ENCODE measurements at regions not wholly inside any gene's neighbourhood (a gene's known extent, or its start where the extent isn't known, plus 50 kb on each side); places are given as distances from the start of the nearest gene placed in this dataset.

DNA sequence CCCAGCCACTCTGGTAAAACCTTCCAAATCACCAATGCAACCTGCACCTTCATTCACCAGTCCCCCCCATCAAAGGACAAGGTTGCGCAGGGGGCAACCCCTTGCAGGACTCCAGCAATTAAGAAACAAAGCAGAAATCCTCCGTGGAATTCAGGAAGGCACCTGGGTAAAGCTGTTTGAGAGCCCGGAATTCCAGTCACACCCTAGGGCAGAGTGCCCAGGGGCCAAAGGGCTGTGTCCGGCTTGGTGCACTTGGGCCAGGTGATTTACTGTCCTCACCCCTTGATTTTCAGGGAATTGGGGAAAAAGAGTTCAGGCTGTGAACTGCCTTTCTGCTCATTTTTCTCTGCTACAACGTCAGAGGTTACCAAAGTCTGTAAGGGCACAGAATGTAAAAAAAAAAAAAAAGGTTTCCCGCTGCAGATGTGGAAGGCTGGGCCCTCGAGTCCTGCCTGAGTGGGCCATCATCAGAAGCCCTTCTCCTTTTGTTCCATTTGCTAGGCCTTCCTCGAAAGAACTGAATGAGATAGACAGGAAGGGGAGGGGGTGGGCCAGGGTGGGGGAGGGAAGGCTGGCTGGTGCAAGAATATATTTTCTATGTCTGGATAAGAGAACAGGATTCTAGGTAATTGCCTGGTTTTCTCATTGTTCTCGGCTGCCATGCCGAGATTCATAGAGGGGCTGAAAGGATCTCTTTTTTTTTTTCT lies 266.5 kb upstream of the PSMD7 start:
- no peak for DNase-seq

DNA sequence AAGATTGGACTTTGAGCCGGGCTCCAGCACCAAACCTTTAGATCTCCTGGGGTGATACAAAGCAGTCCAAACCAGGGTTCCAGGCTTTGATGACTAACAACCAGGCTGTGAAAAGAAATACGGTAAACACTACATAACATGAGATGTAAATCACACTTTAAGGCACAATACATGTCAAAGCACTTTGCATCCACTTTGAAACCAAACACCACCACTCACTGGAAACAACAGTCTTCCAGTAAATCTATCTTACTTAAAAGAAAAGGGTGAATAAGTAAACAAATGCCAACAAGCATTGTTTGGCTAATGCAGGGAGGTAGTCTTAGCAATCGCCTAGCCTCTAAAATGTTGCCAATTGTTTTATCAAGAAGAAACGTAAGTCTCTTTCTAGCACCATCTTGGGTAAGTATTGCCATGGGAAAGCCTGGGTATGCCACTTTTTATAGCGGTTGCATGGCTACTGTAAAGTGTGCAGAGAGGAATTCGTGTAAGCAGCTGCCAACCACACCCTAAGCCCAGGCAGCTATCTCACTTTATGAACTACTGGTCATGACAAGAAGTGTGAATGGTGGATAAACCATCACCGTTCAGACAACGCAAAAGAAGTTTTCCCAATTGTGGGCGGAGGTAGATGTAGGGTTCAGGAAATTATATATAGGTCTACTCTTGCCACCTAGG lies 267.4 kb upstream of the PSMD7 start:
- DNase-seq: no peak

DNA sequence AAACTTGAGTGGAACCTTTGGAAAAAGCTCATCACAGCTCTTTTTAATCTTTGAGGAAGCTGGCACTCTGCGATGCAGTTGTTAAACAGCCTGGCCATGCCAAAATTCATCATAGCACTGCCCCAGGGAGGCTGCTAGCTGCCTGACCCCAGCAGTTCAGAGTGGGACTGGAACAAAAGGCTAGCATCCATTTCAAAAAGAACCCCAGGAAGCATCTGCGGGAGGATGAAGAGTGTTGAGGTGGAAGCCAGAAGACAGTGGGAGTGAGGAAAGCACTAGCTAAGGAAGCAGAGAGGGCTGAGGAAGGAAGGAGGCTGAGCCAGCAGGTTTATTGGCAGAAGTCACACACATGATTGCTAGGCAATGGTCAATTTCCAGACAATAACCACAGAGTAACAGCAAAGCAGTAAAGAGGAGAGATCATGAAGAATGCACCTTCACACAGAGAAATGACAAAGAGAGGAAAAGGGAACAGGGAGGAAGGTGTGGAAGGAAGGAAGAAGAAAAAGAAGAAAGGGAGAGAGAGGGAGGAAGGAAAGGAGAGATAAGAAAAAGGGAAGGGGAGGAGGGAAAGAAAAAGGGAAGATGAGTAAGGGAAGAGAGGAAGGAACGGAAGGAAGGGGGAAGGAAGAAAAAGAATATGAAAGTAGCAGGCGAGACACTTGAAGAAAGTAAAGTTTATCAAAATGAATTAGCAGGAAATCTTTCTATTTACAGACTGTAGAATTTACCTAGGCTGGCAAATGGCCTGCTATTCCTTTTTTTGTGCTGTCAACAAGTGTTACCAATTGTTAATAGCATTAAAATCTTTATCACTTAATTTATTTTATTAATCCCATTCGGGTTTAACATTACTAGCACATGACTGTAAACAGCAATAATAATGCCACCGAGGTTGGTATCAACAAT lies 270.0 kb upstream of the PSMD7 start:
- no peak for DNase-seq

DNA sequence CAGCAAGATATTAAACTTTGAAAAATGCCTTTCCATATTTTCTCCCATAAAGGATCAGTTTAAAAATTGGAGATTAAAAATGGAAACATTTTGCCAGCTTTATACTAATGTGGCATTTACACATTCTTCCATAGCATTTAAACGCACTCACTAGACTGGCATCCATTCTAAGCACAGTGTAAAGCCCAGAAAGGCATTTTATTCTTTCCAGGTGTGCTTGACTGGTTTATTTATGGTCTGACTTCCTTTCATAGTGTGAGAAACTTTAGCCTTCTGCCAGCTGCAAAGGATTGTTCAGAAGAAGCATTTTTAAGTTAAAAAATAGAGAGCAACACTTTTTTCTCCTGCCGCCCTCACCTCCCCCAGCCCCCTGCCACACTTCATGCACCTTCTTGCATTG lies 271.7 kb upstream of the PSMD7 start:
- no peak for DNase-seq

DNA sequence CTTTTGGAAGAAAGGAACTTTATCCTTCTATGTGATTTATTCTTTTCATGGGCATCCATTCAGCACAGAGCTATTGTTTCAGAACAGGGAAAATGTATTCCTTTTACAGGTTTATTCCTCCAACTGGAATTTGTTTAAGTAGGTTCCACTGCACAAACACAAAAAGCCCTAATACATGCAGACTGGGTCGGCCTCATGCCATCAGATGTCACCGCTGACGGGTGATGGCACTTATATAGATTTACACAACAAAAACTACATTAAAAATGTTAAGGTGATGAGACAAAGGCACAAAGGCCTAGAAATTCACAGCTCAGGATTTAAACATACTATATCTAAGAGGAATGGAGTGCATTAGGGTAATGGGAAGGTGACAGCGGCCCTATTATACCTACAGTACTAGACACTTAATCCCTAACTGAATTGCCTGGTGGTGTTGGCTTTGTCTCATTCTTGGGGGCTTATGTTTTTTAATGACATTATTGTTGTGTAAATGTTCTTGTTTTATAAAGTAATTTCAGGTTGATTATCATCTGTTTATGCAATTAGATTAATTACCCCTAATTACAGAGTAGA lies 276.4 kb upstream of the PSMD7 start:
- no peak for DNase-seq

DNA sequence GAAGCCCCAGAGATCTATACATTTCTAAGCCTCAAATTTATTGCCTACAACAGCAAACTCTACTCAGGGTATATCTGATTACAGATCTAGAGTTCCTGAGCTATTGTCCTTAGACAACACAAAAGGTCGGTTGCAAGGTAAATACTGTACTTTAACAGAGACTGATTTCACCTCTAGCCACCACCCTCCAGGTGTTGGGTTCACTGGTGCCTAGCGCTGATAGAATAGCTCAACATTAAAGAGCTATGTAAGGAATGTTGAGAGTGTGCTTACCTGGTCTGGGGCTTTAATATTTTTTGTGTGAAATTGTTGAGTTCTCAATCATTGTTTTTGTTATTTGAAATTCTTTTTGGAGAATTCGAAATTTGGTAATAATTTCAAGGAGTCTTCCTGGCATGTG lies 277.0 kb upstream of the PSMD7 start:
- DNase-seq: no peak

DNA sequence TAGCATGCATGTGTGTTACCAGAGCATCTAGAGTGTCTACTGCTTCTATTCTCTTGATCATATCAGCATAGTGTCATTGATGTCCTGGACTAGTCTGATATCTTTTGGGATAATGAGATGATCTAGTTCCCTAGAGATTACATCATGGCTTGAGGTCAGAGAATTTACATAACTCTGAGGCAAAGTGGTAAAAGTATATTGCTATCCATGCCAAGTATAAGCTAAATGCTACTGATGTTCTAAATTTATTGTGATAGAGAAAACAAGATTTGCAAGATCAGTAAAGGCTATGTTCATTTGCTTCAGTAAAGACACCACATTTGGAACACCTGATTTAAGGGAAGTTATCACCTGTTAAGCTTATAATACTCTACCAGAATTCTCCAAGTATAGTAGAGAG lies 280.7 kb upstream of the PSMD7 start:
- DNase-seq: no peak

DNA sequence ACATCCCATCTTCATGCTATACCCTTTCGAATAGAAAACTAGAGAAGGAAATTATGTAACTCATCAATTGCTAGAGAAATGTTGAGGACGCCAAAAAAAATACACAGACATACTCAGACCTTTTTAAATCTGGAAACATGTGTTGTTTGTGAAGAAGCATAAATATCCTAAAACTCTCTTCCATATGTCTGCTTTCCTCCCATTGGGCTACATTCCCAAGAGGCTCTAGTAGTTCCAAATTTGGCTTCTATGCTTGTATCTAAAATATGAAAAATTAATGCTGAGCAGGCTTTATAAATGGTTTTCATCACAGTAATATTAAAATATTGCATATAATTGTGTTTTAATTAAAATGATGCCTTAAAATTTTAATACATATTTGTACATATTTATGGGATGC lies 297.9 kb upstream of the PSMD7 start:
- DNase-seq: no peak

DNA sequence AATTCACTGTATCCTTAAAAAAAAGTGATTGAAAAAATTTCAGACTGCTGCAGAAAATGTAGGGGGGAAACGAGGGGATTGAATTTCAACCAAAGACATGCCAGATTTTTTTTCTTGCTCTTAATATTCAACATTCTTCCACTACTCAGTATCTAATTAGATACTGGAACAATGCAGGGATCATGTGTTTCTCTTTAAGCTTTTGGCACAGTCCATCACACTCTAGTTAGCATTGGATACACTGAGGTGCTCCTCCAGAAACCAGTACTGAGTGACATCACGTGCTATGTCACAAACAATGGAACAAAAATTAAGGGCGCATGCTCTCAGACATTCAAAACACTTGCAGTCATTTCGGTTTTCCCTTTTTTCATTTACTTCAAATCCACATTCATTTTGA lies 298.6 kb upstream of the PSMD7 start:
- DNase-seq: no peak

DNA sequence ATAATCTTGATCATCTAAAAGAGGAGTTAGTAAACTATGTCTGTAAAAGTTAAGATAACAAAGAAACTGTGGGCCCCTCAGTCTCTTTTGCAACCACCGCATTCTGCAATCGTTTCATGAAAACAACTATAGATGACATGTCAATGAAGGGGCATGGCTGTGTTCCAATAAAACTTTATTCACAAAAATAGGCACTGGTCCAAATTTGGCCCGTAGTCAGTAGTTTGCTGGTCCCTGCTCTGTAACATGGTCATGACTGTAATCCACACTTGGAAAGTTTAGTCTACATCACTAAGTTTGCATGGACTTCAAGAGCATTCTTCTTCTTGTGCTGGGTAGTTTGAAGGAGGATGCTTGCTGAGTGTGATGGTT lies 299.3 kb upstream of the PSMD7 start:
- DNase-seq: no peak

DNA sequence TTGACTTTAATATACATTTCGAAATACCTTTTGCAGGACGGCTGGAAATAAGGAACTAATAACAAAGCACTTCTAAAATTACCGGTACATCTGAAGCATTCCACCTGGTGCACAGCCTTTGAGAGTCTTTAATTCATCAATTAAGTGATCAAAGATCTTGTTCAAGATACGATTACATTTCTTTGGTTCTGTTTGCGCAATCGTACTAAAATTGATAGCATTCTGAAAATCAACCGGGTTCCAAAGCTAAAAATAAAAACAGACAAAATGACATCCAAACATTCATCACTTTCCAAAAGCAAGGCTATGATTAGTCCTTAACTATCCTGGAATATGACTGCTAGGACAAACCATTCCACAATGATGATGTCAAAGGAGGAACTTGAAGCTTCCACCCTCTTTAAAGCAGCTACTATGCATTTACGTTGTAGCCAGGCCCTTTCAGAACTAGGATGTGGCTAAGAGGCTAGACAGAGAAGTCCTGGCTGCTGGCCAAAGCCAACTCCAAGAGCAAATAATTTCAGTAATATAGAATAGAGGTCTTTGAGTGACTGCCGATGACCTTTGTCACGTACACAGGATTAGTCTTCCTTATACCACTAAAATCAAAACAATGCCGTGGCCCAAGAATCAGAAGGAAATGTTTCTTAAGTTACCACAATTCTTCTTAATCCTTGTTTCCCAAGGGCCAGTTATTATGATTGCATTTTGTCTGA lies 299.8 kb upstream of the PSMD7 start:
- no peak for DNase-seq

DNA sequence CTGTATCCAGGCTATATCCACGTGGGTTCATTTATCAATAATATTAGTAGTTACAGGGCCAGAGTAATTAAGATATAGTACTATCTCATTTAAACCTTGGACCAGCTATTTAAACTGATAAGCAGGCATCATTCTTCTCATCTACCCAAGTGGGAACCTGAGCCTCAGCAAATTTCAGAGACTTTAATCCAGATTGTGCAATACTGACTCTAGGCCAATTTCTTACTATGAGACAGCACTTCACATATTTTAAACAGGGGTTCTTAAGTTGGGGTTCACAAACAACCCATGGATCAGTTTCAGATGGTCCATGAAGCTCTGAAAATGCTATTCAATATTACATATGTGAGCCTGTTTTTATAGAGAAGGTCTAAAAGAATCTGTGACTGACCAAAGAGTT lies 302.7 kb upstream of the PSMD7 start:
- DNase-seq: no peak

DNA sequence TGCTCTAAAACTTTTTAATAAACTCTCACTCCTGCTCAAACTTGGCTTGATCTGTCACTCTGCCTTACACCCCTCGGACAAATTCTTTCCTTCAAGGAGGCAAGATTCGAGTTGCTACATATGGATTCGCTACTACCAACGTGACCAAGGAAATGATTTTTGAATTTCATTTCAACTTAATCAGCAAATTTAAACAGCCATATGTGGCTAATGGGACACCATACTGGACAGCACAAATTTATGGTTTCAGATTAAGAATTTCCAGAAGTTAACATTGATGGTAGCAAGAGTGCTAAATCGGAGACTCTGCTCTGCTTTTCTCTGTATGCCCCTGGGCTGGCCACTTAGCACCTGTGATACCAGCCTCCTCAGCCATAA lies 318.2 kb upstream of the PSMD7 start:
- no peak for DNase-seq

DNA sequence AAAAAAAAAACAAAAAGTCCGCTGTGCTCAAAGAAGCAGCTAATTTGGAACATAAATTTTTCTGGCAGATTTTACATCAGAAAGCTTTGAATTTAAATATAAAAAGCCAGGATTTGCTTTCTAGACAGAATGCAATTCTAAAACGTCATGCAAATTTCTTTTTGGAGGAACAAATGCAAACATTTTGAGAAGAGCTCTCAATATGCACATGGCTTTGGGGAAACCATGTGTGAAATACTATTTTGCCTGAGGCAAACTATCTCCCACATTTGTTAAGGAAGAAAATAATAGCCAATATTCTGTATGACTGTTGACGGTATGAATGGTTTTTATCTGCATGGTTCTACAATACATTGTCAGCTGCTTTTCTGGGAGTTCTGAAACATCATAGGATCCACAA lies 320.0 kb upstream of the PSMD7 start:
- DNase-seq: no peak

DNA sequence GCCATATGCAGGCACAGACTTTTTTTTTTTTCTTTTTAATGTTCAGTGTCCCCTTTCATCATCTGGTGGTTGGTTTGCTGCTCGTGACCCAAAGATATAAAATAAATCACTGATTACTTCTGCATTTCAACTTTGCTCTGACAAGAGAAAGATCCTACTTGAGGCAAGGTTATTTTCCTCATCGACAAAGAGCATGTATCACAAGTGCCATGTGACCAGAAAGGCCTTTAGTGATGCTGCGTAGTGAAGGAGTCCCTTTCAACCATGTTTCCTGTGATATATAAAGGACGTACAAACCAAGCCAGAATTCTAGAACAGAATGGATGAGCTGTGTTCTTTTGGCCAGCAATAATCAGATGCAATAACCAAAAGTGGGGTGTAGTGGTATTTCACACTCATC lies 323.4 kb upstream of the PSMD7 start:
- no peak for DNase-seq

DNA sequence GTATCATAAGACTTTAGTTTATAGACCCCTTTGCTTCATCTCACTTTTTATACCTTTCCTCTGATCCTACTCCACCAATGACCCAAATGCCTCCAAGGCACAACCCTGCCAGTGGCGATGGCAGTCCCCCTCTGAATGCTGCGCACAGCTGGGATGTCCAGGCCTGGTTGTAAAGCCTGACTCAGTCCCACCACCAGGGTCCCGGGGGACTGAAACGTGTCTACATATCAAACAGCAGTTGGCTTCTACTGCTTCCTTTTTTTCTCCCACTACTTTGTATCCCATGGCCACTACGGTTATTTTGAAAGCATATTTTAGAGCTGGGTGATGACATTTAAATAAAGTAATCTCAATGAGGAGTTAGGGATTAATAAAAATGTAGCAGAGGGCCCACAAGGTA lies 329.8 kb upstream of the PSMD7 start:
- DNase-seq: no peak

DNA sequence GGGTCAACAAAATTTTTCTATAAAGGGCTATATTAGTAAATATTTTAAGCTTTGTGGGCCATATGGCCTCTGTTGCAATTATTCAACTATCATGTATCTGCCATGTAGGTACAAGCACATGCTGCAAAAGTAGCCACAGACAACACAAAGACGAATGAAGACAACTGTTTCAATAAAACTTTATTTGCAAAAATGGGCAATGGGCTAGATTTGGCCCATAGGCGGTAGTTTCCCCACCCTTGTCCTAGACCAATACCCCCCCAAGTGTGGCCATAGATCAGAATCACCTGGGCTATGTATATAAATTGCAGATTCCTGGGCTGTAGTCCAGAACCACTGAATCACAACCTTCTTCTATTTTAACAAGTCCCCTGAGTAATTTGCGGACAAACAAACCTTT lies 331.0 kb upstream of the PSMD7 start:
- DNase-seq: no peak

DNA sequence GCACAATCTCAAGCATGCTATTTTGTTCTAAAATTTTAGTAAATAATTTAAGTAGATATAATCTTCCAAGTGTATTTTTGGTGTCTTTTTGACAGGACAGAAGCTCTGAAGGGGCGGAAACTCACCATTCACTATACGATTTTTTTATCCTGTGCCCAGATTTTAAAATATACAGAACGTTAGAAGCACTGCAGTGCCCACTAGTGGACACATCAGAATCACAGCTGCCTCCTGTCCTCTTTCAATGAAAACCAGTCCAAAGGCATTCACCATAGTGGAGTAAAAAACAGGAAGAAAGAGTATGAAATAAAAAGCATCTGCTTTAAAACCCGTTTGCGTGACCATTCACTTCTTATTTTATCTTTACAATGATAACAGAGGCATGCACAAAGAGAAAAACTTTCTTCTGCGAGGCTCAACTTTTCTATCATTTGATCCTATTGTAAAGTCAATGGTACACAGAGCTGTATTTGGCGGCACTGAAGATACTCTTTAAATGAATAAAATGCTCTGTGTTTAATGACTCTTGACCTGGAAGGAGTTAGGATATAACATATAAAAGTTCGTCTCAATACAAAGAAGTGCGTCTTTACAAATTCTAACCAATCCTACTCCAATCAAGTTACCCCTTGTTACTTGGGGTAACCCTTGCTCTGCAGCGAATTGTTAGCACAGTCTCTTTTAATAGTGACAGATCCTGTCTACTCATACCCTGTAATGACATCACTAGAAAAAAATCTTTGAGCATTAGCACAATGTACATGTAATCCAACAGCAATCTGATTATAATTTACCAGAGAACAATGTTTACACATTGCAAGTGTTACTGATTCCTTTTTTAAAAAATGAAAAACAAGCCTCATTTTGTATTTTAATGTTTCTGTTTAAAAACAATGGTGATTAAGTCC lies 339.8 kb upstream of the PSMD7 start:
- DNase-seq: peak; percentile 37

DNA sequence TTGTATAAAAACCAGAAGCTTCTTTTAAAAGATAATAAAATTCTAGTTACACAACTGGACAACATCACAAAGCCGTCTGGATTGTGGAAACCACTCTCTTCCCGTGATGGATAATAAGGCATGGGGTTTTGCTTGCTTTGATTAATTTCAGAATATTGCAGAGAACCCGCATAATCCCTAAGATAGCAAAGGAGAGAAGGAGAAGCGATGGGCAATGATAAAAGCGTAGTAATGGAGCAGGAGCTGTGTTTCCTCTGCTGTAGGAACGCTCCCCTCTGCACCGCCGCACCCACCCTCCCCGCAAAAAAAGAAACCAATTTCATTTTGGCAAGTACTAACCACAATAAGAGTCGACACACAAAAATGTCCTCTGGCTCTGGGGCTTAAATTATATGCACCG lies 340.9 kb upstream of the PSMD7 start:
- no peak for DNase-seq

DNA sequence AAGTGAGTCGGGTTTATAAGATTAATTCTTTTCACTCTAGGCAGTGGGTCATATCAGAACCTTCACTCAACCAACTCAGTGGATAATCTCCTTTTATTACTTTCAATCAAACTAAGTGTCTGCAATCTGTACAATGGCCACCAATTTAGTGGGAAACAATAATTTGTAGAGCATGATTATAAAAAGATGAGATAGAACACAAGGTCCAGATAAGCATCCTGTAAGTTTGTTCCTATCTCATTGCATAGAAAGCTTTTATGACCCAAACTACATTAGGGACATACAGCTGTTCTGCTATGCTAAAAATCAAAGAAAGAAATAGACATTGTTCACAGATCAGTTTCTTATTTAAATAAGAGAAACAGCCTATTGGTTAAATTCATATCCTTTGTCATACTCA lies 341.4 kb upstream of the PSMD7 start:
- no peak for DNase-seq

DNA sequence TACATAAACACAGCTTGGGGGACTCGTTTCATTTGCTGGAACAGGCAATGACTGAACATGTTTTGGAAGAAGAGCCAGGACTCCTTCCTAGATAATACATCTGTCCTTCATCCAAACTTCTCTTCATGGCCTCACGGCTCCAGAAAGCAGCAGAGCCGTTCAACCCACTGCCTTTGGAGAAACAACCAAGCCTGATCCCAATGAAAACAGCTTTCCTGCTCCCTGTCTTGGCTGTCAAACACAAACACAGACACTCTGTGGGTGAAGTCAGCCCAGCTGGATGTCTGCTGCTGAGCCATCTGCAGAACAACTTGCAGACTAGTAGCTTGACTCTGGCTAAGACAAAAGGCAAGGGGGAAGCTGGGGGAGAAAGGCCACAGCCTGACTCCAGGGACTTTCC lies 345.1 kb upstream of the PSMD7 start:
- no peak for DNase-seq
